HFF-Myc (cell line): ENCODE measurements at regions not wholly inside any gene's neighbourhood (a gene's known extent, or its start where the extent isn't known, plus 50 kb on each side); places are given as distances from the start of the nearest gene placed in this dataset.

Experiments used
- DNase-seq: peaks from one replicate; pipeline ENCODE4 v3.0.0-alpha.2; 2011; ENCODE audit warnings: low read depth; ENCODE audit errors: extremely low read depth
- H3K4me3 ChIP-seq: replicated peaks from 2 replicates; pipeline ENCODE4 v1.5.1; 2011; ENCODE audit warnings: low read depth, mild to moderate bottlenecking, control low read depth, low read length
- TF ChIP-seq, protein P1 (sequence below): IDR thresholded peaks from 2 replicates; pipeline ENCODE4 v1.5.1; 2012; ENCODE audit warnings: mild to moderate bottlenecking, low read depth, low read length, control low read depth; ENCODE audit errors: missing control alignments

DNA sequence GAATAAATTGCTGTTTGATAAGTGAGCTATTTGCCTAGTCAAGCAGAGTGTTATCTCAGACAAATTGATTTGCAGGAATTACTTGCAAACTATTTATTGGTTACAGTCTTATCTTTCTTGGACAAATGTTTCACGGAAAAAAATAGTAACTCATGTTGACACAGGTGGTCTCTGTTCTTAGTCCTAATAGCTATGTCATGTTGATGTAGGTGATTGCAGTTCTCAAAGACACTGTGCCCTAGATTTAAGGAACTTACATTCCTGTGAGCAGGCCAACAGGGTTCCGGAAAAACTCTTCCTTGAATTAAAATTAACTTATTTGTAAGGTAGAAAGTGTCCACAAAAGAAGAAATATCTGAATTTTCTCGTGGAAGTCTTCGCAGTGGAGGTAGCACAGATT is 109.6 kb upstream of the SLCO6A1 start:
- DNase-seq: no peak
- TF ChIP-seq, protein P1, sequence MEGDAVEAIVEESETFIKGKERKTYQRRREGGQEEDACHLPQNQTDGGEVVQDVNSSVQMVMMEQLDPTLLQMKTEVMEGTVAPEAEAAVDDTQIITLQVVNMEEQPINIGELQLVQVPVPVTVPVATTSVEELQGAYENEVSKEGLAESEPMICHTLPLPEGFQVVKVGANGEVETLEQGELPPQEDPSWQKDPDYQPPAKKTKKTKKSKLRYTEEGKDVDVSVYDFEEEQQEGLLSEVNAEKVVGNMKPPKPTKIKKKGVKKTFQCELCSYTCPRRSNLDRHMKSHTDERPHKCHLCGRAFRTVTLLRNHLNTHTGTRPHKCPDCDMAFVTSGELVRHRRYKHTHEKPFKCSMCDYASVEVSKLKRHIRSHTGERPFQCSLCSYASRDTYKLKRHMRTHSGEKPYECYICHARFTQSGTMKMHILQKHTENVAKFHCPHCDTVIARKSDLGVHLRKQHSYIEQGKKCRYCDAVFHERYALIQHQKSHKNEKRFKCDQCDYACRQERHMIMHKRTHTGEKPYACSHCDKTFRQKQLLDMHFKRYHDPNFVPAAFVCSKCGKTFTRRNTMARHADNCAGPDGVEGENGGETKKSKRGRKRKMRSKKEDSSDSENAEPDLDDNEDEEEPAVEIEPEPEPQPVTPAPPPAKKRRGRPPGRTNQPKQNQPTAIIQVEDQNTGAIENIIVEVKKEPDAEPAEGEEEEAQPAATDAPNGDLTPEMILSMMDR: no peak
- H3K4me3 ChIP-seq: no peak overlapping the region

DNA sequence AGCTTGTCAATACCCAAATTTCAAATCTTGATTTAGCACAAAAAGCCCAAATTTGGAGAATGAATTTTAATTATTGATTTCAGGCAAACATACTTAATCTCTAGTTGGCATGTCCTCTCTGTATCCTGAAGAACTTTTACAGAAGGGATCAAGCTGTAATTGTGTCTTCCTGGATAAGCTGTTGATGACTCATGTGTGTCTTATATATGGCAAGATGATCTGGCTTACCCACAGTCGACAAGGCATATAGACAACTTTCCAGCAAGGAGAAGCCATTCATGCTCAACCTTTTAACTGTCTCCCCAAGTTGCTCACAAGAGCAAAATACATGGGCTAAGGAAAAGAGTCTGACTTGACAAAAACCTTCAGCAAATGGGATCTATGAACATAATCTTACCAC is 112.5 kb upstream of the SLCO6A1 start:
- H3K4me3 ChIP-seq: no peak overlapping the region
- TF ChIP-seq, protein P1: no peak

DNA sequence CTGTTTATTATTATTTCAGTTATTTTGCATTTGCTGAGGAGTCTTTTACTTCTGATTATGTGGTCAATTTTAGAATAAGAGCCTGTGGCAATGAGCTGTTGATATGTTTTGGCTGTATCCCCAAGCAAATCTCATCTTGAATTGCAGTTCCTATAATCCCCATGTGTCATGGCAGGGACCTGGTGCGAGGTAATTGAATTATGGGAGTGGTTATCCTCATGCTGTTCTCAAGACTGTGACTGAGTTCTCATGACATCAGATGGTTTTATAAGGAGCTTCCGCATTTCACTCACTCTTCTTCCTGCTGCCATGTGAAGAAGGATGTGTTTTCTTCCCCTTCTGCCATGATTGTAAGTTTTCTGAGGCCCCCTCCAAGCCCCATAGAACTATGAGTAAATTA is 114.9 kb upstream of the SLCO6A1 start:
- TF ChIP-seq, protein P1: no peak
- DNase-seq: no peak
- H3K4me3 ChIP-seq: no peak overlapping the region

More for the DNA sequence above, 112.5 kb upstream of the SLCO6A1 start:
- no peak for DNase-seq

DNA sequence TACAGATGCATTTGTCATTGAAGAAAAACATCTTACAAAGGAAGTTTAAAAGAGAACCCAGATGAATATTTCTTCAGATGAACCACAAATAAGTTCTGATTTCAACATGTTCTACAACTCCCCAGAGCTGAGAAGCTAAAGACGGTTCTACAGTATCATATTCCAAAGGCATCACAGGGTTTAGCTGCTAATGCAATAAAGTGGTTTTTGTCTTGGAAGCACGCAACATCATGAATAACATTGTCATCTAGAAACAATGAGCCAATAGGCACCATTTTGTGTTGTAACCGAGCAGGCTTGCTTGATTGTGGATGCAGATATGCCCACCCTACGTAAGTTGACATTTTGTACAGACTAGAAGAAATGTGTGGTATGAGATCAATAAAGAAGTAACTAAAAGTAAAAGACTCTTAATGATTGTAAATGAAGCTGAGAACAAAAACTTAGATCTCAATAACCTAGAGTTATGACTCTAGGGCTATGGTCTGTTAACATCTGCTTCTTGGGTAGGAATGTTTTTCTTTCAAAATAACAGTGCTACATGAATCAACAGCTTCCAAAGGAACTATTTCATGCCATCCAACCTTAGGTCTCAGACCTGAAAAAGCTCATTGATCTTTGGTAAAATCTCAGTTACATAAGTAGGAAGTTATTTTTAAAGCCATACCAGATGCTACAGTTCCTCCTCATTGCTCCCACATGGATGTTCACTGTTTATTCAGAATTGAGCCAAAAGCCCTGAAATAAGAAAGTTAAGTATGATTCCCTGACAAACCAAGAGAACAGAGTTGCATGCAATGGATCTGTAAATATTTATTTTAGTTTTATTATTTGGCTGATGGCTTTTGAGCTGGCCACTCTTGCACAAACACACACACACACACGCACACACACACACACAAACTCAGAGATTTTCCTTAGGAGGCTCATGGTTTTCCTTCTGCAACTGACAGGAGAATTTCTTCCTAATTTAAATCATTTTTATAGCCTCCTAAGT is 118.7 kb upstream of the SLCO6A1 start:
- H3K4me3 ChIP-seq: no peak overlapping the region
- TF ChIP-seq, protein P1: no peak
- DNase-seq: no peak

DNA sequence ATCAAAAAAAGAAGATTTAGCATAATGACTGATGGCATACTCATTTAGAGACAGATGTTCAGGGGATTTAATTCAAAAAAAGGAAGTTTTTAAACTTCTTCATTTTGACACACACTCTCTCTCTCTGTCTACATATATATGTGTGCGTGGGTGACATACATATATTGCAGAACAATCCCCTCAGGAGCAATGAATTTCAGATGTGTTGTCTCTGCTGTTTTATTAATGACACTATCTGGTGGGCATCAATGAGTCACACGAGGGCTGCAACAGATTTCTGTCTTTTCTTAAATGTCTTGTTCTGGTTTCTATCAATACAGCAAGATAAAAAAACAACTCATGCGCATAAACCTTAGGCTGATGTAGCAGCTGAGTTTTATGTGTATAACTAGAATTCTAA is 123.5 kb upstream of the SLCO6A1 start:
- TF ChIP-seq, protein P1: no peak
- no peak overlapping the region for H3K4me3 ChIP-seq
- no peak for DNase-seq

DNA sequence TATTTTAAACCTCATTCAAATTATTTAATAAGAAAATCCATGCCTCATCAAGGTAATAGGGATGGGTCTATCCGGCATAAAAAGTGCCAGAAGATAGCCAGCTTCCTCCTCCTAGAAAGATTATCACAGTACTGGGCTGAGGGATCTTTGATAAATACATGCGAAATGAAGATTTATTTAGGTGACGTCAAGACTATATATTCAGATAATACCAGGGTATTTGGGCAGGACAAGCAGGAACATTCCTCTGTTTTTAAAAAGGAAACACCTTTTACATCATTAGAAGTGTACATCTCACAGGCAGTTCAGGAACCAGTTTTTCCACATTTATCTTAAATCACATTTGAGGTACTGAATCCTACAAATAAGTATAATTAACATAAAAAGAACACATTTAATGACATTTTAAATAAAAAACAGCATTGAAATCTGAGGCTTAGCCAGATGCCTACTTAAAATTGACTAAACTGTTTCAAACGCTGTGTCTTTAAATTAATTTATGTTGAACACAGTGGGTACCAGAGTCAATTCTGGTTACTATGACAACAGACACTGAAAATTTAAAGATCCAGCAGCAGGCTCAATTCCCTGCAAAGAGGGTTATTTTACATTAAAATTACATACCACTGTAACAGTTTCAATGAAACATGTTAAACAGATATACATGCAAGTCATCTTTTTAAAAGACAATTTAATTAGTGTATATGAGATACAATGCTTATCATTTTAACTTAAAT is 124.7 kb upstream of the SLCO6A1 start:
- DNase-seq: no peak
- H3K4me3 ChIP-seq: no peak overlapping the region
- TF ChIP-seq, protein P1: no peak
